ENCODE measurements at regions not wholly inside any gene's neighbourhood (a gene's known extent, or its start where the extent isn't known, plus 50 kb on each side); places are given as distances from the start of the nearest gene placed in this dataset.

GRCh38 chr11:44361813-44362212, 51.9 kb upstream of the ALX4 start:
- TF ChIP-seq SUZ12 (IDR thresholded peaks at IDR 0.05; ENCODE audit: extremely low read depth, insufficient read depth, insufficient read length) (no peak), YY1 (IDR thresholded peaks at IDR 0.05; ENCODE audit: insufficient read depth, insufficient read length) (no peak)

Data from NT2/D1 (cell line).